HepG2 (cell line): ENCODE measurements at regions not wholly inside any gene's neighbourhood (a gene's known extent, or its start where the extent isn't known, plus 50 kb on each side); places are given as distances from the start of the nearest gene placed in this dataset.

Experiments
- ATAC-seq: fragments of 200-7000 bp; cut with Tn5 transposase; 3 replicates; pipeline ENCODE4 v1.9.1; 2020; ENCODE audit warnings: mild to moderate bottlenecking, moderate library complexity
- BruUV-seq: library from RNA; stranded (reverse); fragments of 400-500 nt; replicated peaks from 2 replicates; lab custom pipeline; 2021; lab: Mats Ljungman, UMichigan
- CTCF ChIA-PET: fragments of 300-600 bp; formaldehyde crosslinking; extraction: SDS; loops from one replicate; lab custom pipeline; 2021; ENCODE audit warnings: low total read pairs, inconsistent platforms, low intra/inter-chr PET ratio; lab: Yijun Ruan, JAX
- POLR2A ChIA-PET: fragments of 350-600 bp; sonication (Branson Sonifier 250); formaldehyde crosslinking; loops from one replicate; lab custom pipeline; 2020; ENCODE audit warnings: antibody characterized with exemption, inconsistent platforms; lab: Yijun Ruan, JAX
- DNase-seq: peaks from one replicate; pipeline ENCODE4 v3.0.0-alpha.2; 2015; ENCODE audit warnings: low spot score
- FAIRE-seq: peaks from 3 replicates; lab custom pipeline; 2011; peaks lifted over from hg19 to GRCh38; lab: Jason Lieb, UNC
- H2AFZ ChIP-seq: one replicate; pipeline ENCODE4 v1.6.1; 2011; ENCODE audit warnings: low read length, inconsistent platforms
- H3K27ac ChIP-seq: fragments of 300-600 bp; 3 replicates; pipeline ENCODE4 v1.8.0; 2011; ENCODE audit warnings: mixed run types, mild to moderate bottlenecking, mixed read lengths, low read length, inconsistent platforms; ENCODE audit not compliant: insufficient read depth; ENCODE audit errors: extremely low read length
- H3K27me3 ChIP-seq, 2 experiments: fragments of 200-600 bp in 1 of 2; 2 replicates in 1 of 2; 3 replicates in 1 of 2; pipeline versions ENCODE4 v1.6.0 to v1.8.0; 2011; ENCODE audit warnings: low read length in 2 of 2, mild to moderate bottlenecking in 2 of 2, moderate library complexity in 2 of 2, inconsistent platforms in 1 of 2; ENCODE audit not compliant: insufficient read depth in 2 of 2, control insufficient read depth in 1 of 2
- H3K36me3 ChIP-seq, 2 experiments: fragments of 200-600 bp in 1 of 2; replicated peaks in 1 of 2; 2 replicates in 1 of 2; 3 replicates in 1 of 2; pipeline versions ENCODE4 v1.5.1 to v1.8.0; 2011; ENCODE audit warnings: low read length in 2 of 2, inconsistent platforms in 1 of 2; ENCODE audit not compliant: insufficient read depth in 2 of 2, control insufficient read depth in 1 of 2
- H3K4me1 ChIP-seq: 2 replicates; pipeline ENCODE4 v1.5.1; 2012; ENCODE audit warnings: low read length, inconsistent platforms; ENCODE audit not compliant: insufficient read depth
- H3K4me2 ChIP-seq: 2 replicates; pipeline ENCODE4 v1.6.0; 2011; ENCODE audit warnings: low read depth, low read length, inconsistent platforms
- H3K4me3 ChIP-seq, 3 experiments: fragments of 200-600 bp in 1 of 3; sonication (generic), shearing (Covaris generic) in 1 of 3; replicated peaks in 1 of 3; 2 replicates each; pipeline ENCODE4 v1.5.1; 2011 to 2016; ENCODE audit warnings: low read length in 3 of 3, inconsistent platforms in 2 of 3, low read depth in 2 of 3, mild to moderate bottlenecking in 2 of 3, control low read depth in 1 of 3, mixed read lengths in 1 of 3; ENCODE audit not compliant: insufficient read depth in 1 of 3
- H3K79me2 ChIP-seq: one replicate; pipeline ENCODE4 v1.6.1; 2011; ENCODE audit warnings: low read length, inconsistent platforms; ENCODE audit not compliant: insufficient read depth
- H3K9ac ChIP-seq: 2 replicates; pipeline ENCODE4 v1.6.0; 2011; ENCODE audit warnings: mild to moderate bottlenecking, low read depth, low read length, inconsistent platforms; ENCODE audit not compliant: insufficient read depth
- H3K9me3 ChIP-seq: 2 replicates; pipeline ENCODE4 v1.5.1; 2012; ENCODE audit warnings: mild to moderate bottlenecking, low read length
- H4K20me1 ChIP-seq: 2 replicates; pipeline ENCODE4 v1.6.0; 2011; ENCODE audit warnings: inconsistent platforms, mild to moderate bottlenecking, low read length, moderate library complexity; ENCODE audit not compliant: insufficient read depth
- KDM5B ChIP-seq: sonication (generic); formaldehyde crosslinking; IDR thresholded peaks from 2 replicates; pipeline ENCODE4 v1.4.0; 2020; ENCODE audit warnings: missing genetic modification reagents, mild to moderate bottlenecking, borderline replicate concordance
- NCOR1 ChIP-seq: fragments of 200-600 bp; sonication (generic); IDR thresholded peaks from 2 replicates; pipeline ENCODE4 v1.7.0; 2017; ENCODE audit warnings: antibody characterized with exemption, low read length, borderline replicate concordance
- NFIC ChIP-seq: IDR thresholded peaks from 2 replicates; pipeline ENCODE4 v1.6.1; 2012; ENCODE audit warnings: mild to moderate bottlenecking, low read length, inconsistent platforms
- PHF20 ChIP-seq: sonication (generic); formaldehyde crosslinking; IDR thresholded peaks from 2 replicates; pipeline ENCODE4 v1.5.0; 2020; ENCODE audit warnings: mild to moderate bottlenecking, missing genetic modification reagents
- POLR2G ChIP-seq: fragments of 200-400 bp; formaldehyde crosslinking; IDR thresholded peaks from 2 replicates; pipeline ENCODE4 v1.6.1; 2018; ENCODE audit warnings: mild to moderate bottlenecking, low read depth, low read length, moderate library complexity
- RELA ChIP-seq: sonication (generic); formaldehyde crosslinking; IDR thresholded peaks from 2 replicates; pipeline ENCODE4 v1.4.0; 2020; ENCODE audit warnings: missing genetic modification reagents
- SOX5 ChIP-seq: IDR thresholded peaks from 2 replicates; pipeline ENCODE4 v1.6.1; 2016; ENCODE audit warnings: borderline replicate concordance
- U2AF1 ChIP-seq: fragments of 200-400 bp; formaldehyde crosslinking; optimal IDR thresholded peaks from 2 replicates; pipeline ENCODE3; 2017; ENCODE audit warnings: mild to moderate bottlenecking, low read depth, low read length
- ZNF121 ChIP-seq: sonication (generic); formaldehyde crosslinking; IDR thresholded peaks from 2 replicates; pipeline ENCODE4 v1.5.0; 2020; ENCODE audit warnings: mild to moderate bottlenecking, missing genetic modification reagents
- ZNF20 ChIP-seq: sonication (generic); formaldehyde crosslinking; IDR thresholded peaks from 2 replicates; pipeline ENCODE4 v1.4.0; 2020; ENCODE audit warnings: mild to moderate bottlenecking, moderate library complexity, missing genetic modification reagents
- ZNF274 ChIP-seq: sonication (generic); formaldehyde crosslinking; IDR thresholded peaks from 2 replicates; pipeline ENCODE4 v1.5.1; 2020; ENCODE audit warnings: mild to moderate bottlenecking, missing genetic modification reagents
- ZNF33A ChIP-seq: sonication (generic); formaldehyde crosslinking; IDR thresholded peaks from 2 replicates; pipeline ENCODE4 v1.5.1; 2020; ENCODE audit warnings: missing genetic modification reagents, mild to moderate bottlenecking, moderate library complexity, borderline replicate concordance
- ZNF510 ChIP-seq: sonication (generic); formaldehyde crosslinking; IDR thresholded peaks from 2 replicates; pipeline ENCODE4 v1.4.0; 2020; ENCODE audit warnings: low read depth, mild to moderate bottlenecking, missing genetic modification reagents
- ZNF549 ChIP-seq: sonication (generic); formaldehyde crosslinking; IDR thresholded peaks from 2 replicates; pipeline ENCODE4 v1.5.0; 2020; ENCODE audit warnings: missing genetic modification reagents
- WGBS: methylation state at CpG from one replicate; pipeline ENCODE4 v1.1.6; 2017; ENCODE audit warnings: low lambda C conversion rate; 5-methylcytosine and 5-hydroxymethylcytosine counted together
- in situ Hi-C: cut with HindIII; loops from 2 replicates; pipeline ENCODE4 v1.10.0; 2017; ENCODE audit warnings: low pct_unique_long_range_greater_than_20kb; ENCODE audit not compliant: extremely low pct_ligation_motif_present
- intact Hi-C: fragments of 100-400 bp; cut with micrococcal nuclease; formaldehyde crosslinking; loops from one replicate; pipeline ENCODE4 v1.10.0; 2022; ENCODE audit not compliant: unreplicated experiment
- TF ChIP-seq, protein P1 (sequence below): sonication (generic); formaldehyde crosslinking; IDR thresholded peaks from 2 replicates; pipeline ENCODE4 v1.5.0; 2020; ENCODE audit warnings: mild to moderate bottlenecking, missing genetic modification reagents, borderline replicate concordance

DNA sequence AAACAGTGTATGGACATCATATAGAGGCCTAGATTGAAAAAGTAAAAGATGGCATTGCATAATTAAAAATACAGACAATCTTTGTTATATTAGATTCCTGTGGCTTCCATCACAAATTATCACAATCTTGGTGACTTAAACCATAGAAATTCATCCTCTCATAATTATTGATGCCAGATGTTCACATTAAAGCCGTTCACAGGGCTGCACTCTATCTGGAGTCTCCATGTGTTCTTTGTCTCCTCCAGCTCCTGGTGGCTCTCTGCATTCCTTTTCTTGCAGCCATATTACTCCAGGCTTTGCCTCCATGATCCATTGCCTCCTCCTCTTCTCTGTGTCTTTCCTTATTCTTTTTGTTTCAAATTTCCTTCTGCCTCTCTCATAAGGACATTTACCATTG, 875.7 kb upstream of the USP15 start:
- FAIRE-seq (no peak), DNase-seq (no peak), ATAC-seq (no peak)
- WGBS: 0% methylated on average over 1 of the region's 1 CpG
- no peak overlapping the region for H3K4me2 ChIP-seq
- BruUV-seq: no TSS peak
- CTCF ChIA-PET: no interaction called here
- H3K9me3 ChIP-seq: peaks cover 62% of the 10 kb centered on the region
- POLR2A ChIA-PET: no interaction called here
- no peak overlapping the region for H3K4me3 ChIP-seq
- no peak overlapping the region for H3K9ac ChIP-seq
- no peaks in the 10 kb centered on the region for H3K27me3 ChIP-seq
- no peaks in the 10 kb centered on the region for H3K36me3 ChIP-seq
- intact Hi-C loops (no loop called here), in situ Hi-C loops (no loop called here)
- H3K27ac ChIP-seq: no peak overlapping the region
- H4K20me1 ChIP-seq: no peaks in the 10 kb centered on the region
- no peak overlapping the region for H2AFZ ChIP-seq
- H3K4me1 ChIP-seq: no peaks in the 10 kb centered on the region
- no peaks in the 10 kb centered on the region for H3K79me2 ChIP-seq
- TF ChIP-seq ZNF274 (CRISPR knock-in tag) (no peak), ZNF33A (CRISPR knock-in tag) (no peak), RELA (no peak), NFIC (no peak), POLR2G (no peak), PHF20 (CRISPR knock-in tag) (no peak), ZNF510 (CRISPR knock-in tag) (no peak), ZNF121 (CRISPR knock-in tag) (no peak), NCOR1 (no peak), ZNF20 (CRISPR knock-in tag) (no peak), ZNF549 (no peak), KDM5B (CRISPR knock-in tag) (no peak), U2AF1 (no peak), SOX5 (CRISPR knock-in tag) (no peak)
- TF ChIP-seq, protein P1, sequence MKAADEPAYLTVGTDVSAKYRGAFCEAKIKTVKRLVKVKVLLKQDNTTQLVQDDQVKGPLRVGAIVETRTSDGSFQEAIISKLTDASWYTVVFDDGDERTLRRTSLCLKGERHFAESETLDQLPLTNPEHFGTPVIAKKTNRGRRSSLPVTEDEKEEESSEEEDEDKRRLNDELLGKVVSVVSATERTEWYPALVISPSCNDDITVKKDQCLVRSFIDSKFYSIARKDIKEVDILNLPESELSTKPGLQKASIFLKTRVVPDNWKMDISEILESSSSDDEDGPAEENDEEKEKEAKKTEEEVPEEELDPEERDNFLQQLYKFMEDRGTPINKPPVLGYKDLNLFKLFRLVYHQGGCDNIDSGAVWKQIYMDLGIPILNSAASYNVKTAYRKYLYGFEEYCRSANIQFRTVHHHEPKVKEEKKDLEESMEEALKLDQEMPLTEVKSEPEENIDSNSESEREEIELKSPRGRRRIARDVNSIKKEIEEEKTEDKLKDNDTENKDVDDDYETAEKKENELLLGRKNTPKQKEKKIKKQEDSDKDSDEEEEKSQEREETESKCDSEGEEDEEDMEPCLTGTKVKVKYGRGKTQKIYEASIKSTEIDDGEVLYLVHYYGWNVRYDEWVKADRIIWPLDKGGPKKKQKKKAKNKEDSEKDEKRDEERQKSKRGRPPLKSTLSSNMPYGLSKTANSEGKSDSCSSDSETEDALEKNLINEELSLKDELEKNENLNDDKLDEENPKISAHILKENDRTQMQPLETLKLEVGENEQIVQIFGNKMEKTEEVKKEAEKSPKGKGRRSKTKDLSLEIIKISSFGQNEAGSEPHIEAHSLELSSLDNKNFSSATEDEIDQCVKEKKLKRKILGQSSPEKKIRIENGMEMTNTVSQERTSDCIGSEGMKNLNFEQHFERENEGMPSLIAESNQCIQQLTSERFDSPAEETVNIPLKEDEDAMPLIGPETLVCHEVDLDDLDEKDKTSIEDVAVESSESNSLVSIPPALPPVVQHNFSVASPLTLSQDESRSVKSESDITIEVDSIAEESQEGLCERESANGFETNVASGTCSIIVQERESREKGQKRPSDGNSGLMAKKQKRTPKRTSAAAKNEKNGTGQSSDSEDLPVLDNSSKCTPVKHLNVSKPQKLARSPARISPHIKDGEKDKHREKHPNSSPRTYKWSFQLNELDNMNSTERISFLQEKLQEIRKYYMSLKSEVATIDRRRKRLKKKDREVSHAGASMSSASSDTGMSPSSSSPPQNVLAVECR (CRISPR knock-in tag): no peak
